ENCODE measurements at regions not wholly inside any gene's neighbourhood (a gene's known extent, or its start where the extent isn't known, plus 50 kb on each side); places are given as distances from the start of the nearest gene placed in this dataset.
"Not testable (repeated sequence)": the region's sequence is repeated elsewhere in the genome, so short reads cannot be mapped to it uniquely, and the experiment has no call there.

- no peak for DNase-seq
Observed at GRCh38 chr5:130549884-130550561, 615.0 kb downstream of the HINT1 start.

- no peak for DNase-seq
Observed at GRCh38 chr5:130546211-130546610, 618.8 kb downstream of the HINT1 start.

DNA sequence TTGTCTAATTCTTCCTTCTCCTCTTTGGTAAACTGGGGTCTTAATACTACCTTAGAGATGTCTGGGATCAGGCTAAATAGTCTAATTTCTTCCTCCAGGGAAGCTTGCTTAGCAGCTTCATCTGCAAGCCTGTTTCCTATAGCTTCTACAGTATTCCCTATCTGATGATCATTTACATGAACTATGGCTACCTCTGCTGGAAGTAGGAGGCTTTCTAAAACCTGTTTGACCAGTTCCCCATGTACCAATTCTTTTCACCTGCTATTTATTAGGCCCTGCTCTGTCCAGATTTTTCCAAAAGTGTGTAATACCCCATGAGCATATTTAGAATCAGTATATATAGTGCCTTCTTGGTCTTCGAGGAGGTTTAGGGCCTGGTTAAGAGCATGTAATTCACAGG is 619.8 kb downstream of the HINT1 start:
- no peak for DNase-seq

- no peak for DNase-seq
Observed at GRCh38 chr5:130541617-130542221, 623.3 kb downstream of the HINT1 start.

- DNase-seq: no peak
Observed at GRCh38 chr5:130536691-130537090, 628.4 kb downstream of the HINT1 start.

GRCh38 chr5:130532786-130533185 is 628.5 kb downstream of the CHSY3 start:
- no peak for DNase-seq

DNA sequence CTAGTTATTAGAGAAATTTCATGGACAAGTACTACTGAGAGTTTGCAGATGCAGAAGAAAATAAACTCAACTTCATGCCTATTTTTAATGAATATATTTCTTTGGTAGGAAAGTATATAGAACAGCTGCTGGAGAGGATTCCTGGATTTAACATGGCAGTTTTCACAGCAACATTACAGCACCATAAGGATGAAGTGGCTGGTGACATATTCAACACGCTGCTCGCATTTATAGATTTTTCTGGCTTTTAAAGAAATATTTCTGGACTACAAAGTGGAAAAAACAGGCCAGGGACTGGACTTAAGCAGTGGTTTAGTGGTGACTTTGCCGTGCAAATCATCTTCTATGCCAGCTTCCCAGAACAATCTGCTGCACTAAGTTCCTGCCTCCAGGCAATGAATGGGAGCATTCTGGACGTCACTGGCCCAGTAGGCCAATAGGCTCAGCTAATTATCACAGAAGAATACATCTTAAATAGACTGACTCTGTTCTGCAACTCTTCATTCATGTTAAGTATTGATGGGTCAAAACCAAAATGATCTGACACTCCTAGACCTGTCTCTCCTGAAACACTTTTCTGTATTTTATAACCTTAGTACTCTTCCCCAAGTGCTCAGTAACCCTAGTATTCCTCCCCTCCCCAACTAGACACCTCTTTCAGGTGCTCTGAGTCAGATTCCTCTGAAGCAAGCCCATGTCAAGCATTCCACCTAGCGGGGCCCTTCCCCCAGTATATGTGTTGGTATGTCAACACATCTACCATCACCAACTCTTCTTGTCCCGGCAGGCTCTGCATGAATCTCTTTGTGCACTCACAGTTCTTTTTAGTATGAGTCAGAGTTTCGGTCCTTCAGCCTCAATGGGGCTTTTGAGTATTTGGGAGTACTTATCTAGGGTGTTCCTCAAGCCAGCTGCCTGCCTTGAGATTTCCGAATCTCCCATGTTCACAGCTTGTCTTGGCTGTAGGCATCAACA is 625.5 kb downstream of the CHSY3 start:
- no peak for DNase-seq

GRCh38 chr5:130529111-130529510 is 624.8 kb downstream of the CHSY3 start:
- DNase-seq: no peak

DNA sequence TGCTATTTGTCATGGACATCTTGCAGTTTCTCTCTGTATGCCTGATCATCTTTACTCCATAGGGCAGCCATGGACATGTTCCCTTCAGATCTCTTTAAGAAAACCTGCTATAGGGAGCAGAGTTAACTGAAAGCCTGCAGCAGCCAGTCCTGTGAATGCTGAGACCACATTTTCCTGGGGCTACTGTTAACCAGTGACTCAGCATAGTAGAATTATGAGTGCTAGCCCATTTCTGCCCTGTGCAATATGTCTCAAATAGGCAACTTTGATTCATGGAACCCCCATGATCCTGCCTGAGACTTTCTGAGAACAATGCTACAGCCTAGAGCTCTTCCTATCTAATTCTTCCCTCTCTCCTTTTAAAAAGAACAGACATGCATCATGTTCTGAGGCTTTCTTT is 624.2 kb downstream of the CHSY3 start:
- DNase-seq: no peak

- no peak for DNase-seq
Observed at GRCh38 chr5:130526708-130527107, 622.4 kb downstream of the CHSY3 start.

- DNase-seq: no peak
Observed at GRCh38 chr5:130520211-130520610, 615.9 kb downstream of the CHSY3 start.

GRCh38 chr5:130514984-130515690 is 610.9 kb downstream of the CHSY3 start:
- no peak for DNase-seq

DNA sequence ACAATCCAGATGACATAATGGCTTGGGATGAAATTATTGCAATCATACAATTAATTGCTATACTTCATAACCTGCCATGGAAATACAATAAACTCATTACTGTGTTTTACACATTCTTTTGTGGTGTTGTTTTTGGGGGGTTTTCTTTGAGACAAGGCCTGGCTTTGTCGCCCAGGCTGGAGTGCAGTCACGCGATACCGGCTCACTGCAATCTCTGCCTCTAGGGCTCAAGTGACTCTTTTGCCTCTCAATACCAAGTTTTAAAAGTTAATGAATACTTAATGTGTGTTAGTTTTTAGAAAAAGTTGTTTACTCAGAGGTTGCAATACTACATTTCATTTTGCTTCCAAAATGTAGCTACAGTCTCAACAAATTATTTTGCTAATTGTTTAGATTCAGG is 598.4 kb downstream of the CHSY3 start:
- no peak for DNase-seq

- no peak for DNase-seq
Observed at GRCh38 chr5:130501151-130501865, 597.0 kb downstream of the CHSY3 start.

- DNase-seq: not testable (repeated sequence)
Observed at GRCh38 chr5:130500495-130500894, 596.2 kb downstream of the CHSY3 start.

DNA sequence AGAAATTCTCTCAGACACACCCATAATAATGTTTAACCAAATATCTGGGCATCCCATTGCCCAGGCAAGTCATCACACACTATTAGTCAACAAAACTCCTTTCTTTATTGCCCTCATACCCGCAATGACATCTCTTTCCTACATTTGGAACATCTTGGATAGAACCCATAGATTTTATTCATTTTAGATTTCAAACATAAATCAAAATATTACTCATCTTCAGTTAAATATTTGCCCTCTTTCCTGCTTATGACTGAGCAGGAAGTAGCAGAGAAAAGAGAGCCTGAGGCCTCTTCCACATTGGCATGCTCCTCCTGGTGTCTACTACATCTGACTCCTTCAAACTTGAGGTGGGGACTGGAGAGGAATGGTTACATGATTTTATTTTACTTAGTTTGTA is 592.0 kb downstream of the CHSY3 start:
- DNase-seq: no peak

- DNase-seq: no peak
Observed at GRCh38 chr5:130488252-130488651, 584.0 kb downstream of the CHSY3 start.

DNA sequence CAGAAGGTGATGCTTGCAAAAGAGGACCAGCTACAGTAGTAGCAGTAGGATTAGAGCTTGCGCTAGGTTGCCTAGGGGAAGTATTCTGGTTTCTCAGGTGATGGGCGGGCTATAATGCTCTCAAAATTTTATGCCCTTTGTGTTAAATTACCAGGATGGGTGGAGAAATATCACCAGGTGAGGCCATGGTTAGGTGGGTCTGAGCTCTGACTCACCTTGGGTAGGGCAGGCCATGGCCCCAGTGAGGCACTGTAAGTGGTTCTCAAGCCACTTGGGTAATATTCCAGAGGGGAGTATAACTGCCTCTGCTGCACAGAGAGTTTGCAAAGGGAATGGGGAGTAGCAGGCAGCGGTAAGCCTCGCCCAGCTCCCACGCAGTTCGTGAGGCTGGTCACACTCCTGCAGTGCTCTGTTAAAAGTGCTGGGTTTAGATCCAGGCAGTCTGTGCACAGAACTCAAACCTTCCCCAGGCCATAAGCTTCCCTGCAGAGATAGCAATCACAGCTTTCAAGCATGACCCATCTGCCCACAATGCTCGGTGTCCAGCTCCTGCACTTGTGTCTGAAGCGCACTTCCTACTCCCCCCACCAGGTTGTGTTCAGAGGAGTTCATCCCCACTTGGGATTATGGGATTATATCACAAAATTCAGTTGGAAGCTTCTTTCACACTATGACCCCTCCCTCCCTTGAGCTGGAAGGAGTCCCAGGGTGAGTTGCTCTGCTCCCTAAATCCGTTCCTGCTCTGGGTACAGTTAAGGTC is 575.0 kb downstream of the CHSY3 start:
- DNase-seq: no peak

GRCh38 chr5:130476325-130476724 is 572.1 kb downstream of the CHSY3 start:
- DNase-seq: no peak

DNA sequence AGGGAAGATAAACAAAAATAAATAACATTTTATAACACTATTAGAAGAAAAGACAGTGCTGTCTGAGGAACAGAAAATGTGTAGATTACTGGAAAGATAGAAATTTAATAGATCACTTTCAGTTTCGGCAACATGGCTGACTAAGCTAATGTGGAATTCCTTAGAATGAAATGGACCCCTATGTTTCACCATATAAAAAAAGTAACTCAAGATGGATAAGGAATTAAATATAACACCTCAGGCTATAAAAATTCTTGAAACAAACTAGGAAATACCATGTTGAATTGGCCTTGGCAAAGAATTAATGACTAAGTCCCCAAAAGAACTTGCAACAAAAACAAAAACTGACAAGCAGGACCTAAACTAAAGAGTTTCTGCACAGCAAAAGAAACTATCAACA is 558.3 kb downstream of the CHSY3 start:
- no peak for DNase-seq

DNA sequence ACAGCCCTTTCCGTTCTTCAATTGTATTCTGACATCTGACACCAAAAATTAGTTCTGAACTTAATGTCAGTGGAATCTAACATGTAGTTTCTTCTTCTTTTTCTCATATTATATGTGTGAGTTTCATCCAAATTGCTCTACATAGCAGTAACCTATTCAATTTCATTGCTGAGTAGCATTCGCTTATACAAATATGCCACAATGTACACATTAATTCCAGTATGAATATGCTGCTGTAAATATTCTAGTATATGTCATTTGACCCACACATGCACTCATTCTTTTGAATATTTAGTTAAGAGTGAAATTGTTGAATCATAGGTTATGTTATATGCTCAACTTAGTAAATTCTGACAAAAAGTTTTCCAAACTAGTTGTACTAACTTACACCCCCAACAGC is 550.9 kb downstream of the CHSY3 start:
- DNase-seq: no peak

Measured in C1 segment of cervical spinal cord (tissue), 14 donors.